HG02943 (cell line): ENCODE measurements at regions not wholly inside any gene's neighbourhood (a gene's known extent, or its start where the extent isn't known, plus 50 kb on each side); places are given as distances from the start of the nearest gene placed in this dataset.
"Not testable (repeated sequence)": the region's sequence is repeated elsewhere in the genome, so short reads cannot be mapped to it uniquely, and the experiment has no call there.

Experiments used
- ATAC-seq: cut with Tn5 transposase; IDR thresholded peaks from one replicate; pipeline ENCODE4 v1.9.1; 2021; ENCODE audit warnings: mild to moderate bottlenecking, low read depth, moderate library complexity; ENCODE audit not compliant: unreplicated experiment

DNA sequence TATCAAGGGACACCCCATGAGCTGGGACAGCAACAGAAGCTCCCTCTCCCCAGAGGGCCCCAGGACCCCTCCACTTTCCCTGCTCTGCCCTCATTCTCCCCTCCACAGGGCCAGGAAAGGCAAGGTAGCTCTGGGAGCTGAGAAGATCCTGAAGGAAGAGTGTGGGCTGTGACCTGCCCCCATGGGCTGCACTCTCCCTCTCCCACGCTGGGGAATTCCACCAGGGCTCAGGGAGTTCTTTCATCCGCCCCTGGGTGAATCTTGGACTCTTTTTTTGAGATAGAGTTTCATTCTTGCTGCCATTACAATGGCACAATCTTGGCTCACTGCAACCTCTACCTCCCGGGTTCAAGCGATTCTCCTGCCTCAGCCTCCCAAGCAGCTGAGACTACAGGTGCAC is 73.8 kb downstream of the C9orf50 start:
- no peak for ATAC-seq

DNA sequence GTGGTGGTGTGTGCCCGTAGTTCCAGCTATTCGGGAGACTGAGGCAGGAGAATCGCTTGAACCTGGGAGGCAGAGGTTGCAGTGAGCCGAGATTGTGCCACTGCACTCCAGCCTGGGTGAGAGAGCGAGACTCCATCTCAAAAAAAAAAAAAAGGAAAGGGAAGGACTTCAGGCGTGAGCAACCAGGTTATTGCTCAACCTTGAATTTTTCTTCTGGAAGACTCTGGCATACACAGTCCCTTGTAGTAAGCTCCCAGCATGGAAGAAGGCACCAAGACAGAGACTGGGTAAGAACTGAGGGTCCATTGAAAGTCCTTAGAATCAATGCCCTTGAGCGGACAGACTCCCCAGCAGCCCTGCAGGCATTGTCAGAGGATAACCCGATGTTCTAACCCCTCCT is 75.0 kb downstream of the C9orf50 start:
- not testable (repeated sequence) for ATAC-seq

DNA sequence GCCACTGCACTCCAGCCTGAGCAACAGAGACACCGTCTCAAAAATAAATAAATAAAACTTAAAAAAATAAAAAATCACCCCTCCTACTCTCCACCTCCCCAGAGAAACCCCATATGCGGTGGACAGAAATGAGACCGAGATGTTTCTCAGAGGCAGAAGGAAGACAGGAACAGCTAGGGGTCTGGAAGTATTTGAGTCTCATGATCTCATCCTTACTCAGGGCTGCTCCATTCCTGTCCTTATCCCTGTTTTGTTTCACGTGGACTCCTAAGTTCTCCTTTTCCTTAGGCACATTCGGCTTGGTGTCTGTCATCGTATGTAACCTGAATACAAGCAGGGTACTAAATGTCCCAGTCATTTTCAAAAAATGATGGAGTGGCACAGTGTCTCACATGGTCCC is 76.1 kb downstream of the C9orf50 start:
- ATAC-seq = no peak

GRCh38 chr9:129542741-129543140 is 78.2 kb downstream of the C9orf50 start:
- ATAC-seq = no peak

DNA sequence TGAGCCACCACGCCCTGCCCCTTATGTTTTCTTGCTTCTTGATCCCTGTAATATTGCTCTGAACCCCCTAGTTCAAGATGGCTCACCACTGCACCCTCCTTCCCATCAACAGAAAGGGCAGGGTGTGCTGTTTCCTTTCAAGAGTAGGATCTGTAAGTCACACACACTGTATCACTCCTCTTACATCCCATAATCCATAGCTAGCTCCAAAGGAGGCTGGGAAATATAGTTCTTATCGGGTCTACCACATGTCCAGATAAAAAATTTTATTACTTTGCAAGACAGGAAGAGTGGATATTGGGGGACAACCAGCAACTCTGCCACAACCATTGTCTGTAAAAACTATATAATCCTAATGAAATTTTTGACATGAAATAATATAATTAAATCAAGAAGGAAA is 79.6 kb downstream of the C9orf50 start:
- ATAC-seq = no peak

GRCh38 chr9:129539446-129539845 is 81.5 kb downstream of the C9orf50 start:
- no peak for ATAC-seq

DNA sequence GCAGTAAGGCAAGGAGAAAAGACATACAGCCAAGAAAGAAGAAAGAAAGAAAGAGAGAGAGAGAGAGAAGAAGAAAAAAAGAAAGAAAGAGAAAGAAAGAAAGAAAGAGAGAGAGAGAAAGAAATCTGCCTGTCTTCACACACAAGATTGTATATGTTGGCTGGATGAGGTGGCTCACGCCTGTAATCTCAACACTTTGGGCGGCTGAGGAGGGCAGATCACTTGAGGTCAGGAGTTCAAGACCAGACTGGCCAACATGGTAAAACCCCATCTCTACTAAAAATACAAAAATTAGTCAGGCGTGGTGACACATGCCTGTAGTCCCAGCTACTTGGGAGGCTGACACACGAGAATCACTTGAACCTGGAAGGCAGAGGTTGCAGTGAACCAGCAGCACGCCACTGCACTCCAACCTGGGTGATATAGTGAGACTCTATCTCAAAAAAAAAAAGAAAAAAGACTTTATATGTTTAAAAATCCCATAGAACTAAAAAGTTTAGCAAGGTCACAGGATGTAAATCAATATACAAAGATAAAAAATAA is 89.0 kb downstream of the C9orf50 start:
- not testable (repeated sequence) for ATAC-seq

- not testable (repeated sequence) for ATAC-seq
Observed at GRCh38 chr9:129527955-129528354, 92.9 kb downstream of the C9orf50 start.

DNA sequence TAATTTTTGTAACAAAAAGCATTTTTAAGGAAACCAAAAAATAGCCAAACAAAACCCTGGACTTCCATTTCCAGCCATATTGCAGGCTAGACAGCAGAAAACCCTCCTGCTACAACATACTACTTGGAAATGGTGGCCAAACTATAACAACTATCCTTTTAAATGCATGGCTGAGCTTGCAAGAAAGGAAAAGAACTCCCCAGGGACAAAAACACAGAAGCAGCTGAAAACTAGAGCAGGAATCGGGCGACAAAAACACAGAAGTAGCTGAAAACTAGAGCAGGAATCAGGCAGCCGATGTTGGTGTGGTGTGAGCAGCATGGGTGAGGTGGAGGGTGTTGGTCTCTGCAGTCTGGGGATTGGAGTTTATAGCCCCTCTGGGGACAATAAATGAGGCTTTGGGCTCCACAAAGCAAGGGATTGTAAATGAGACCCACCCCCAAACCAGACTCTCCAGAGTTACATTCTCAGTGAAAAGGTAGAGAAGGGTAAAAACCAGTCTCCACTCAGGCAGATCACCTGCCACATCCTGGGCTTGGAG is 95.2 kb downstream of the C9orf50 start:
- ATAC-seq = no peak

GRCh38 chr9:129524582-129525270 is 96.2 kb downstream of the C9orf50 start:
- no peak for ATAC-seq

DNA sequence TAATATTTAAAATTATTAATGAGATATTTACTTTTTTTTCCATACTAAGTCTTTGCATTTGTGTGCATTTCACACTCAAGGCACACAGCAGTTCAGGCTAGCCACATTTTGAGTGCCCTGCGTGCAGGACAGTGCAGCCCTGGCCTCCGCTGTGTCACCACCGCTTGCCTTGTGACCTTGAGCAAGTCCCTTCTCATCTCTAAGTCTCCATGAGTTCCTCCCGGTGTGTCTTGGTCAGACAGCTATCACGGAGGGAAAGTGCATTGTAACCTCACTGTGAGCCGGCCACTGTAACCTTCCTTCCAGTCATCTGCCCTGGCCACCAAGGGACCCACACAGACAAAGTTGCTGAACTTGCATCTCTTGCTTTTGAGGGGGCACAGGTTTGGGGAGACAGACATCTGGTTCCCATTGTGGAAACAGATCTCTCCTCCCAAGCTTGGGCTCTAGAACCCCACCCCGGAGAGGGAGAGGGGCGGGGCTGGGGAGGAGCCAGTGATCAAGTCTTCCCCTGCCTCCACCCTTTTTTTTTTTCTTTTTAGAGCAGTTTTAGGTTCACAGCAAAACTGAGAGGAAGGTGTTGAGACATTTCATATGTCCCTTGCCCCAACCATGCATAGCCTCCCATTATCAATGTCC is 96.8 kb downstream of the C9orf50 start:
- ATAC-seq = no peak

DNA sequence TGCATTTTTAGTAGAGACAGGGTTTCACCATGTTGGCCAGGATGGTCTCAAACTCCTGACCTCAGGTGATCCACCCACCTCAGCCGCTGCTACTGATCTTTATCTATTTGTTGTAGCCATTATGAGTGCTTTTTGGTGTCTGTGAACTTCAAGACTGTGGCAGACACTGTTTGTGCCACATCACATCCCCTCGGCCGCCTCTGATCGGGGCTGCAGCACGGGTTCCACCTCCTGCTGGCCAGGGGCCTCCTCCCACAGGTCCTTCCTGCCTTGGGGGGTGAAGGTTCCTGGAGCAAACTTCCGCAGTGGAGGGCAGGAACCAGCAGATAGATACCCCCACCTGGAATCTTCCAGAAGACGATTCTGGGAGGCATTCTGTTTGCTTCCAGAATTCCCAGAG is 98.5 kb downstream of the C9orf50 start:
- no peak for ATAC-seq

DNA sequence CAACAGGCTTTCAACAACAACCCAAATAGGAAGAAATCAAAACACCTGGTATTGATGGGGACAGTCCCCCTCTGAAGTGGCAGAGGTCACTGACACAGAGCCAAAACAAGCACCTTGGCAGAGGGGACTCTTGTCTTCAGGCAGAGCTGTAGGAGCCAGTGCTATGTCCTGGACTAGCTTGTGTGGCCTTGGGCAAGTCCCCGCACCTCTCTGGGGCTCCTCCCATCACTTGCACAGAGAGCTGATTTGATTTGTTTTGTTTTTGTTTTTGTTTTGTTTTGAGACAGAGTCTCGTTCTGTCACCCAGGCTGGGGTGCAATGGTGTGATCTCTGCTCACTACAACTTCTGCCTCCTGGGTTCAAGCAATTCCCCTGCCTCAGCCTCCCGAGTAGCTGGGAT is 100.8 kb downstream of the C9orf50 start:
- ATAC-seq = no peak

GRCh38 chr9:129518074-129518473 is 102.8 kb downstream of the C9orf50 start:
- ATAC-seq = no peak

GRCh38 chr9:129517006-129517405 is 103.9 kb downstream of the C9orf50 start:
- ATAC-seq = no peak

DNA sequence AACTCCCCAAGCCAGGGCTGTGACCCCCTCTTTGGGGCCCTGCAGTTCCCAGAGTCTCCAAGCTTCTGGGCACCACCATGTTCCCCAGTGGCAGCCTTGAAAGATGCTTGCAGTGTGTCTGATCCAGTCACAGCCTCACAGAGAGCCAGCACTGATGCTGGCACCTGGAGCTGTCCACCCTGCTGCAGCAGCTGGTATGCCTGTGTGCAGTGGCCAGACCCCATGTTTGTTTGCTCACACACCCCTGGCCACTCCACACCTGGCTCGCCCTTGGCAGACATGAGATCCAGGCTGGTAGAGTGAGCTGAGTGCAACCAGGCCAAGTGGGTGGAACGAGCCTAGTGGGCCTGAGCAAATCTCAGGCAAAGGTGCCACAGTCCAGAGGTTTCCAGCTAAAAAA is 106.0 kb downstream of the C9orf50 start:
- ATAC-seq = no peak

GRCh38 chr9:129514497-129514867 is 106.4 kb downstream of the C9orf50 start:
- ATAC-seq = no peak

- ATAC-seq = no peak
Observed at GRCh38 chr9:129513856-129514496, 106.9 kb downstream of the C9orf50 start.

GRCh38 chr9:129513282-129513681 is 107.6 kb downstream of the C9orf50 start:
- no peak for ATAC-seq

- no peak for ATAC-seq
Observed at GRCh38 chr9:129511285-129511900, 109.5 kb downstream of the C9orf50 start.

- no peak for ATAC-seq
Observed at GRCh38 chr9:129509533-129509928, 111.4 kb downstream of the C9orf50 start.
